H1 (cell line): ENCODE measurements at regions not wholly inside any gene's neighbourhood (a gene's known extent, or its start where the extent isn't known, plus 50 kb on each side); places are given as distances from the start of the nearest gene placed in this dataset.

Source experiments
- ASH2L ChIP-seq: fragments of 200-600, 300-600 bp; sonication (generic); IDR thresholded peaks from one replicate; pipeline ENCODE4 v1.7.1; 2017; ENCODE audit warnings: low read length
- CHD7 ChIP-seq: fragments of 300-600 bp; sonication (generic); IDR thresholded peaks from 2 replicates; pipeline ENCODE4 v1.7.1; 2012; ENCODE audit warnings: low read length, moderate library complexity, mild to moderate bottlenecking, inconsistent platforms; ENCODE audit not compliant: insufficient replicate concordance
- CREB1 ChIP-seq: IDR thresholded peaks from 2 replicates; pipeline ENCODE4 v1.6.1; 2012; ENCODE audit warnings: inconsistent platforms
- CTBP2 ChIP-seq: IDR thresholded peaks from 2 replicates; pipeline ENCODE4 v1.7.0; 2011; ENCODE audit warnings: borderline replicate concordance, mild to moderate bottlenecking, moderate library complexity, mixed read lengths, low read length; ENCODE audit not compliant: insufficient read depth, insufficient read length
- EP300 ChIP-seq, 2 experiments: IDR thresholded peaks; 1 replicate in 1 of 2; 2 replicates in 1 of 2; pipeline ENCODE4 v1.6.1; 2011 to 2012; ENCODE audit warnings: low read depth in 2 of 2, low read length in 2 of 2, mild to moderate bottlenecking in 2 of 2, borderline replicate concordance in 1 of 2, inconsistent platforms in 1 of 2, moderate library complexity in 1 of 2
- MAFK ChIP-seq: IDR thresholded peaks from 2 replicates; pipeline ENCODE4 v1.6.1; 2012; ENCODE audit warnings: low read depth, mild to moderate bottlenecking, improper control_type of control experiment, low read length
- MAX ChIP-seq: IDR thresholded peaks from 2 replicates; pipeline ENCODE4 v1.6.1; 2012; ENCODE audit warnings: inconsistent platforms
- POLR2A ChIP-seq, 2 experiments: IDR thresholded peaks; 1 replicate in 1 of 2; 2 replicates in 1 of 2; pipeline ENCODE4 v1.6.1; 2011; ENCODE audit warnings: low read depth in 2 of 2, low read length in 2 of 2, mild to moderate bottlenecking in 2 of 2; ENCODE audit errors: control extremely low read depth in 1 of 2
- POLR2AphosphoS5 ChIP-seq: IDR thresholded peaks from 2 replicates; pipeline ENCODE4 v1.6.1; 2011; ENCODE audit warnings: low read depth, low read length
- SIRT6 ChIP-seq: IDR thresholded peaks from one replicate; pipeline ENCODE4 v1.7.1; 2012; ENCODE audit warnings: low read length, inconsistent platforms
- SIX5 ChIP-seq: IDR thresholded peaks from 2 replicates; pipeline ENCODE4 v1.6.1; 2011; ENCODE audit warnings: mild to moderate bottlenecking, low read depth, low read length
- SP1 ChIP-seq: IDR thresholded peaks from 2 replicates; pipeline ENCODE4 v1.6.1; 2011; ENCODE audit warnings: low read depth, low read length
- TAF7 ChIP-seq: optimal IDR thresholded peaks from 2 replicates; pipeline ENCODE3; 2011; ENCODE audit warnings: low read depth, mild to moderate bottlenecking, inconsistent platforms, low read length, moderate library complexity, borderline replicate concordance
- TBP ChIP-seq: IDR thresholded peaks from 2 replicates; pipeline ENCODE4 v1.6.1; 2011; ENCODE audit warnings: low read depth, low read length, improper control_type of control experiment

- TF ChIP-seq CHD7 (no peak), TAF7 (no peak), MAX (no peak), SIX5 (no peak), POLR2AphosphoS5 (peak; percentile 28; the same call in 1 of the 2 replicates), CTBP2 (no peak), SP1 (no peak), MAFK (peak; percentile 77), EP300 (IDR thresholded peaks at IDR 0.05; ENCODE audit: borderline replicate concordance in 1 of 2, low read depth in 2 of 2, low read length in 2 of 2) (no peak; a peak in 1 of 3 replicates), TBP (no peak; the same call in 1 of the 2 replicates), SIRT6 (no peak), ASH2L (no peak), CREB1 (no peak), POLR2A (IDR thresholded peaks at IDR 0.05; ENCODE audit: control extremely low read depth in 1 of 2, low read depth in 2 of 2, low read length in 2 of 2) (peak in 1 of 2 experiments; percentile 78; a peak in 2 of 3 replicates)
These were observed 704.7 kb upstream of the MBL2 start (continued) for GRCh38 chr10:53477313-53477675.
